Endodermal cell (in vitro differentiated cells): ENCODE measurements at regions not wholly inside any gene's neighbourhood (a gene's known extent, or its start where the extent isn't known, plus 50 kb on each side); places are given as distances from the start of the nearest gene placed in this dataset.

Experiments
- DNase-seq: peaks from one replicate; pipeline ENCODE4 v3.0.0-alpha.2; 2017
- H3K27ac ChIP-seq: 2 replicates; pipeline ENCODE4 v1.5.1; 2013; ENCODE audit warnings: mild to moderate bottlenecking, low read depth, low read length, moderate library complexity
- H3K27me3 ChIP-seq: 2 replicates; pipeline ENCODE4 v1.6.1; 2013; ENCODE audit warnings: mild to moderate bottlenecking, low read length, moderate library complexity; ENCODE audit not compliant: insufficient read depth, control insufficient read depth, poor library complexity, severe bottlenecking
- H3K36me3 ChIP-seq: 2 replicates; pipeline ENCODE4 v1.7.0; 2013; ENCODE audit warnings: mild to moderate bottlenecking, low read length, moderate library complexity; ENCODE audit not compliant: control insufficient read depth, insufficient read depth
- H3K4me1 ChIP-seq: one replicate; pipeline ENCODE4 v1.7.0; 2013; ENCODE audit warnings: low read length; ENCODE audit not compliant: control insufficient read depth, insufficient read depth
- H3K4me3 ChIP-seq: 2 replicates; pipeline ENCODE4 v1.5.1; 2013; ENCODE audit warnings: mild to moderate bottlenecking, low read length, moderate library complexity
- H3K9ac ChIP-seq: 2 replicates; pipeline ENCODE4 v1.6.1; 2013; ENCODE audit warnings: mild to moderate bottlenecking, low read length, moderate library complexity; ENCODE audit not compliant: poor library complexity, severe bottlenecking; ENCODE audit errors: extremely low read depth
- H3K9me3 ChIP-seq: 2 replicates; pipeline ENCODE4 v1.6.1; 2013; ENCODE audit warnings: mild to moderate bottlenecking, low read length, moderate library complexity; ENCODE audit not compliant: control insufficient read depth
- H3K27ac Mint-ChIP-seq: 2 replicates; pipeline ENCODE4 v1.8.0; 2020; ENCODE audit warnings: mixed read lengths
- H3K27me3 Mint-ChIP-seq: 2 replicates; pipeline ENCODE4 v1.8.0; 2021; ENCODE audit warnings: mild to moderate bottlenecking, mixed read lengths; ENCODE audit not compliant: insufficient read depth
- H3K36me3 Mint-ChIP-seq: 2 replicates; pipeline ENCODE4 v1.8.0; 2020; ENCODE audit warnings: low read depth, mixed read lengths
- H3K4me1 Mint-ChIP-seq: 2 replicates; pipeline ENCODE4 v1.8.0; 2020; ENCODE audit warnings: mixed read lengths
- H3K4me3 Mint-ChIP-seq: 2 replicates; pipeline ENCODE4 v1.8.0; 2020; ENCODE audit warnings: mild to moderate bottlenecking, moderate library complexity, mixed read lengths
- H3K9me3 Mint-ChIP-seq: 2 replicates; pipeline ENCODE4 v1.8.0; 2020; ENCODE audit warnings: mild to moderate bottlenecking, mixed read lengths
- CTCF ChIP-seq: fragments of 200-600 bp; sonication (generic); conservative IDR thresholded peaks from 2 replicates; pipeline ENCODE4 v1.5.0; 2021; ENCODE audit warnings: antibody characterized with exemption, mild to moderate bottlenecking
- WGBS, 2 experiments: methylation state at CpG; one replicate each; pipeline versions ENCODE4 v1.1.5 to v1.1.7; 2013; ENCODE audit warnings: missing lambda C conversion rate in 2 of 2, mixed read lengths in 1 of 2; ENCODE audit not compliant: insufficient coverage in 1 of 2, insufficient read length in 1 of 2; 5-methylcytosine and 5-hydroxymethylcytosine counted together

GRCh38 chr2:177042311-177042710 is 170.3 kb upstream of the HNRNPA3 start:
- TF ChIP-seq CTCF: no peak
- no peak overlapping the region for H3K4me3 ChIP-seq
- no peak overlapping the region for H3K27ac ChIP-seq
- H3K9ac ChIP-seq: no peak overlapping the region
- peaks cover 30% of the 10 kb centered on the region for H3K27me3 ChIP-seq
- DNase-seq: no peak
- Mint-ChIP-seq H3K27ac (no peak overlapping the region), H3K4me3 (no peak overlapping the region), H3K27me3 (peaks cover 58% of the 10 kb centered on the region), H3K36me3 (no peaks in the 10 kb centered on the region), H3K9me3 (no peaks in the 10 kb centered on the region), H3K4me1 (no peaks in the 10 kb centered on the region)
- H3K4me1 ChIP-seq: no peaks in the 10 kb centered on the region
- H3K36me3 ChIP-seq: no peaks in the 10 kb centered on the region
- 98 to 100% methylated on average over 1 to 3 of the region's 3 CpGs for WGBS, 2 experiments
- no peaks in the 10 kb centered on the region for H3K9me3 ChIP-seq

- H3K9me3 Mint-ChIP-seq: no peaks in the 10 kb centered on the region
Observed at GRCh38 chr2:177044671-177045070, 167.9 kb upstream of the HNRNPA3 start.

GRCh38 chr2:177048981-177049380 is 163.6 kb upstream of the HNRNPA3 start:
- Mint-ChIP-seq H3K36me3 (no peaks in the 10 kb centered on the region), H3K9me3 (no peaks in the 10 kb centered on the region), H3K27ac (no peak overlapping the region), H3K4me1 (no peaks in the 10 kb centered on the region), H3K4me3 (no peak overlapping the region), H3K27me3 (peaks cover 41% of the 10 kb centered on the region)
- no peaks in the 10 kb centered on the region for H3K36me3 ChIP-seq
- no peaks in the 10 kb centered on the region for H3K4me1 ChIP-seq
- no peak for TF ChIP-seq CTCF
- H3K9me3 ChIP-seq: peaks cover 15% of the 10 kb centered on the region
- no peak overlapping the region for H3K9ac ChIP-seq
- H3K27ac ChIP-seq: no peak overlapping the region
- H3K4me3 ChIP-seq: no peak overlapping the region
- no peak for DNase-seq
- H3K27me3 ChIP-seq: peaks cover 11% of the 10 kb centered on the region

More at GRCh38 chr2:177044671-177045070, 167.9 kb upstream of the HNRNPA3 start:
- no peak for DNase-seq
- peaks cover 48% of the 10 kb centered on the region for H3K27me3 Mint-ChIP-seq
- no peaks in the 10 kb centered on the region for H3K4me1 Mint-ChIP-seq
- Histone ChIP-seq H3K4me1 (no peaks in the 10 kb centered on the region), H3K27me3 (peaks cover 11% of the 10 kb centered on the region), H3K9ac (no peak overlapping the region), H3K36me3 (no peaks in the 10 kb centered on the region), H3K9me3 (peaks cover 7% of the 10 kb centered on the region), H3K4me3 (no peak overlapping the region), H3K27ac (no peak overlapping the region)
- WGBS, 2 experiments: 78 to 80% methylated on average over 1 to 2 of the region's 2 CpGs
- no peak for TF ChIP-seq CTCF
- no peak overlapping the region for H3K4me3 Mint-ChIP-seq
- H3K36me3 Mint-ChIP-seq: no peaks in the 10 kb centered on the region
- H3K27ac Mint-ChIP-seq: no peak overlapping the region
